ENCODE measurements at regions not wholly inside any gene's neighbourhood (a gene's known extent, or its start where the extent isn't known, plus 50 kb on each side); places are given as distances from the start of the nearest gene placed in this dataset.

DNA sequence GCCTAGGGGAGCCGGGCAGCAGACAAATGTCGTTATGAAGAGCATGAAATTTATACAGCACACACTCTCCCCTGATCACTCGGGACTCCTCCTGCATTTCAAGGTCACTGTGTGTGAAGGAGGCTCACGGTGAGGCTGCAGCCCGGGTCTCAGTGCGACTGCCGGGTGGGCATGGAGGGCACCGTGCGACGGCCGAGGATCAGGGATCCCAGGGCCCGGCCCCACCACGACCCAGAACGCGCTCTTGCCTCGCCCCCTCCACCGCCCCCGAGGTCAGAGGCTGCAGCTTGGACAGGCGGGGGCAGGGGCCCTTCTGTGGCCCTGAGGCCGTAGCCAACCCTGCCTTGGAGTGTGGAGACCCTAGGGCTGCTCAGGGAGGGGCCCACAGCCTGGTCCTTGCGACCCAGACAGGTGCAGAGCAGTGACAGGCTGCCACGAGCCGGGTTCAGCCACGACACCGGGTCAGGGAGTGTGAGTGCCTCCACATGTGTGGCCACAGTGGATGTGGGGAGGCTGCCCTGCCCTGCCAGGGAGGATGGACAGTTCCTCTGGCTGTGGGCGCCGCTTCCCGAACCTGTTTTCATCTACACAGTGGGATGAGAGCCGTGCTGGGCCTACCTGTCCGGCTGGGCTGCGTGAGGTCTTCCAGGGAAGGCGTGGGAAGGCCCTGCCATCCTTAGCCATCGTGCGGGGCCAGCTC is 89.3 kb upstream of the NKX1-1 start:
- under 1% methylated on average over 26 of the region's 34 CpGs for WGBS (ENCODE audit: insufficient coverage, low coverage, missing lambda C conversion rate)
- DNase-seq (ENCODE audit: extremely low read depth in 1 of 4, low spot score in 3 of 4) (no peak), ATAC-seq (no peak), FAIRE-seq (no peak)
- H3K36me3 ChIP-seq (ENCODE audit: control insufficient read depth, insufficient read depth, low read length): no peaks in the 10 kb centered on the region
- no peaks in the 10 kb centered on the region for H3K79me2 ChIP-seq (ENCODE audit: control insufficient read depth, insufficient read depth, low read length)
- CTCF ChIA-PET (ENCODE audit: low intra/inter-chr PET ratio): no interaction called here
- H3K27ac ChIP-seq (ENCODE audit: extremely low read depth, low read depth, low read length): no peak overlapping the region
- no peaks in the 10 kb centered on the region for H3K9me3 ChIP-seq (replicated peaks; ENCODE audit: control insufficient read depth, insufficient read depth, low read depth, low read length)
- H3K4me2 ChIP-seq (ENCODE audit: insufficient read depth, low read length): no peak overlapping the region
- H3K4me3 ChIP-seq: no peak overlapping the region
- in situ Hi-C loops (cut with MboI): no loop called here
- no TSS peak for BruUV-seq (replicated peaks)
- no peak overlapping the region for H2AFZ ChIP-seq (ENCODE audit: low read depth, low read length)
- H3K27me3 ChIP-seq (ENCODE audit: control insufficient read depth in 2 of 2, insufficient read depth in 2 of 2, low read length in 2 of 2): peaks cover 33 to 70% of the 10 kb centered on the region in 2 experiments
- H4K20me1 ChIP-seq (replicated peaks; ENCODE audit: control insufficient read depth, insufficient read depth, low read length): no peaks in the 10 kb centered on the region; the same call in 1 of the 2 replicates
- peaks cover 0 to 35% of the 10 kb centered on the region in 2 experiments; a peak in 2 of 5 replicates for H3K4me1 ChIP-seq (replicated peaks in 1 of 2; ENCODE audit: control insufficient read depth in 2 of 2, insufficient read depth in 2 of 2, low read length in 2 of 2)
- H3K9ac ChIP-seq (ENCODE audit: insufficient read depth in 1 of 2, low read depth in 2 of 2, low read length in 2 of 2): no peak overlapping the region
- POLR2A ChIA-PET: interaction anchor here (0.6 kb wide), 1 partner anchor 259 kb away, joined by 4 read pairs; no protein-coding TSS in a partner anchor
- intact Hi-C loops (cut with micrococcal nuclease): no loop called here
- H3K9me1 ChIP-seq (ENCODE audit: control insufficient read depth, insufficient read depth, low read length): no peaks in the 10 kb centered on the region
- TF ChIP-seq ZBTB26 (CRISPR knock-in tag; IDR thresholded peaks at IDR 0.05): no peak
- TF ChIP-seq ETS1 (conservative IDR thresholded peaks at IDR 0.05; ENCODE audit: control insufficient read depth, low read depth, low read length): no peak
- no peak for TF ChIP-seq RB1 (IDR thresholded peaks at IDR 0.05; ENCODE audit: low read depth)
- TF ChIP-seq HNRNPL (IDR thresholded peaks at IDR 0.05; ENCODE audit: low read depth, low read length): no peak
- no peak for TF ChIP-seq NFE2 (IDR thresholded peaks at IDR 0.05; ENCODE audit: low read depth)
- TF ChIP-seq PREB (CRISPR knock-in tag; IDR thresholded peaks at IDR 0.05): no peak
- TF ChIP-seq NEUROD1 (IDR thresholded peaks at IDR 0.05; ENCODE audit: borderline replicate concordance, low read depth, low read length, partially characterized antibody): no peak
- no peak for TF ChIP-seq TCF7 (IDR thresholded peaks at IDR 0.05; ENCODE audit: borderline replicate concordance)
- TF ChIP-seq ID3 (CRISPR knock-in tag; IDR thresholded peaks at IDR 0.05): no peak
- TF ChIP-seq ID3 (tag; IDR thresholded peaks at IDR 0.05): no peak
- no peak for TF ChIP-seq NR1H2 (CRISPR knock-in tag; IDR thresholded peaks at IDR 0.05)
- no peak for TF ChIP-seq HIVEP1 (CRISPR knock-in tag; IDR thresholded peaks at IDR 0.05)
- TF ChIP-seq NBN (IDR thresholded peaks at IDR 0.05; ENCODE audit: low read depth): no peak

Measured in K562 (cell line).